Esophagus muscularis mucosa (tissue), 4 donors: ENCODE measurements at regions not wholly inside any gene's neighbourhood (a gene's known extent, or its start where the extent isn't known, plus 50 kb on each side); places are given as distances from the start of the nearest gene placed in this dataset.
"Not testable (repeated sequence)": the region's sequence is repeated elsewhere in the genome, so short reads cannot be mapped to it uniquely, and the experiment has no call there.

Source experiments
- DNase-seq: peaks from one replicate; pipeline ENCODE4 v3.0.0-alpha.2; 2017; ENCODE audit errors: extremely low spot score
- H3K27ac ChIP-seq, 4 donors: fragments of 200-600 bp; sonication (generic); replicated peaks in 1 of 4; 1 replicate in 3 of 4; 2 replicates in 1 of 4; pipeline ENCODE4 v1.5.1; 2016 to 2019; ENCODE audit warnings: mild to moderate bottlenecking in 1 of 4
- H3K27me3 ChIP-seq, 4 donors: fragments of 200-600 bp; sonication (generic); one replicate each; pipeline versions ENCODE4 v1.5.1 to v1.6.0; 2016 to 2019
- H3K36me3 ChIP-seq, 4 donors: fragments of 200-600 bp; sonication (generic); one replicate each; pipeline ENCODE4 v1.5.1; 2016 to 2019
- H3K4me1 ChIP-seq, 4 donors: fragments of 200-600 bp; sonication (generic); one replicate each; pipeline ENCODE4 v1.5.1; 2016 to 2019
- H3K4me3 ChIP-seq, 4 donors: fragments of 200-600 bp; sonication (generic); 1 replicate in 2 of 4; 2 replicates in 2 of 4; pipeline ENCODE4 v1.5.1; 2016 to 2019; ENCODE audit warnings: mild to moderate bottlenecking in 4 of 4, moderate library complexity in 1 of 4
- H3K9me3 ChIP-seq, 4 donors: fragments of 200-600 bp; sonication (generic); 1 replicate in 3 of 4; 2 replicates in 1 of 4; pipeline ENCODE4 v1.5.1; 2016 to 2019
- CTCF ChIP-seq, 3 experiments: fragments of 200-600 bp in 2 of 3; fragments of 450-650 bp in 1 of 3; sonication (generic) in 2 of 3; IDR thresholded peaks; one replicate each; pipeline ENCODE4 v1.5.1; 2017 to 2019; ENCODE audit warnings: antibody characterized with exemption in 3 of 3, mild to moderate bottlenecking in 2 of 3, moderate library complexity in 1 of 3
- EP300 ChIP-seq: sonication (generic); formaldehyde crosslinking; IDR thresholded peaks from one replicate; pipeline ENCODE4 v1.6.1; 2017; ENCODE audit warnings: antibody characterized with exemption
- POLR2A ChIP-seq: fragments of 450-650 bp; IDR thresholded peaks from one replicate; pipeline ENCODE4 v1.6.1; 2017; ENCODE audit warnings: antibody characterized with exemption, moderate library complexity, mild to moderate bottlenecking, low read depth
- POLR2AphosphoS5 ChIP-seq, 2 donors: sonication (generic); formaldehyde crosslinking; IDR thresholded peaks; one replicate each; pipeline ENCODE4 v1.6.1; 2017; ENCODE audit warnings: antibody characterized with exemption in 2 of 2
- WGBS: methylation state at CpG from one replicate; pipeline ENCODE4 v1.1.5; 2018; 5-methylcytosine and 5-hydroxymethylcytosine counted together
- intact Hi-C: fragments of 100-400 bp; cut with DNase I; formaldehyde crosslinking; loops from one replicate; pipeline ENCODE4 v1.15.1; 2023

DNA sequence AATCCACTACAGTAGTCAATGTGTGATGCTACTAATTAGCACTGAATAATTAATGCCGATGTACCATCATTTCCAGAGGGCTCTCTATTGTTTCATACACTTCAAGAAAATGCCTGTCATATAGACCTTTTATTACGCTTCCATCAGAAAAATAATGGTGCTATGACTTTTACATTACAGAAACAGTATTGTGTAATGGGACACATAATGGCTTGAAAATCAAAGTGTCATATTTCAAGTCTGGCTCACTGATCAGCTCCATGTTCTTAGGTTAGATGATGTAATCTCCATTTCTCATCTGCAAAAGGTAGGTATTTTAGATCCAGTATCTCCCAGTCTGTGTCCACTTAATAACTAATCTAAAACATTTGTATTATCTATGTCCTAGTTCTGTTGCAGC, 990.6 kb upstream of the TYRP1 start:
- TF ChIP-seq POLR2A (no peak), CTCF (IDR thresholded peaks at IDR 0.05) (no peak), POLR2AphosphoS5 (IDR thresholded peaks at IDR 0.05) (no peak), EP300 (no peak)
- H3K27ac ChIP-seq, result no peak overlapping the region
- WGBS, result 90% methylated on average over 2 of the region's 2 CpGs
- no peaks in the 10 kb centered on the region for H3K4me1 ChIP-seq
- no peak overlapping the region for H3K4me3 ChIP-seq
- no peaks in the 10 kb centered on the region for H3K9me3 ChIP-seq
- intact Hi-C loops, result no loop called here
- H3K27me3 ChIP-seq, result no peaks in the 10 kb centered on the region
- no peak for DNase-seq
- H3K36me3 ChIP-seq, result no peaks in the 10 kb centered on the region

DNA sequence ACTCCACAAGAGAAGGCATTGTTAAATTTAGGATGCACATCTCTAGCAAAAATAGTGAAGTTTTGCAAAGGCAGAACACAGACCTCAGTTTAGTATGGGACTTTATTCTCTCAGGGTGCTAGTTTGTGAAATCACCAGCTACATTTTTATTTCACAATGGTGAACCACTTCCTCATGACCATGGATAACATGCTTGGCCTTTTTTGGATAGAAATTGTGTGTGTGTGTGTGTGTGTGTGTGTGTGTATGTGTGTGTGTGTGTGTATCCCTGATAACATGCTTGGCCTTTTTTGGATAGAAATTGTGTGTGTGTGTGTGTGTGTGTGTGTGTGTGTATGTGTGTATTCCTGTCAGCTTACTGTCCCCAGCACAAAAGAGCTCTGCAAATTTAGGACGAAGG, 989.0 kb upstream of the TYRP1 start:
- H3K4me1 ChIP-seq, H3K36me3 ChIP-seq, H3K27me3 ChIP-seq, H3K27ac ChIP-seq, intact Hi-C loops, H3K4me3 ChIP-seq, H3K9me3 ChIP-seq, DNase-seq: not testable (repeated sequence)
- 21% methylated on average over 1 of the region's 1 CpG for WGBS

DNA sequence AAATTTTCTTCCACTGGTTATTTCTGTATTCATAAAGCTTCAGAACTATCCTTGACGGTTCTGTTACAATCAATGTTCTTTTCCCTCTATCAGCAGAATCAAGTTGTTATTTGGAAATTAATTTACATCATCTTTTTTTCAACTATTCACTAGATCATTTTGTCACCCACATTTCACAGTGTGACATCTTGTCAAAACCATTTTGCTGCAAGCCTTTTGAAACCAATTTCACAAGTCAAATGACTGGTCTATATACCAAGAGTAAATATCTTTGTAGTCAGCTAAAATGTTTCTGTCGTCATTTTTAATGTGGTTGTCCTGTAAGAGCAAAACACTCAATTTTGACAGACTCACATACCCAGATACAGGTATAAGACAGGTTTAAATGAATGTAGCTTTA, 984.3 kb upstream of the TYRP1 start:
- Histone ChIP-seq H3K27me3 (no peaks in the 10 kb centered on the region), H3K36me3 (no peaks in the 10 kb centered on the region), H3K27ac (no peak overlapping the region), H3K4me1 (no peaks in the 10 kb centered on the region), H3K9me3 (peaks cover 0 to 7% (median 0%) of the 10 kb centered on the region in 4 donors), H3K4me3 (no peak overlapping the region)
- intact Hi-C loops, result no loop called here
- TF ChIP-seq EP300 (no peak), POLR2A (no peak), POLR2AphosphoS5 (IDR thresholded peaks at IDR 0.05) (no peak), CTCF (IDR thresholded peaks at IDR 0.05) (no peak)
- DNase-seq, result no peak
- WGBS, result 77% methylated on average over 2 of the region's 2 CpGs

GRCh38 chr9:11709567-11709966, 983.6 kb upstream of the TYRP1 start:
- intact Hi-C loops, result no loop called here
- Histone ChIP-seq H3K4me1 (no peaks in the 10 kb centered on the region), H3K36me3 (no peaks in the 10 kb centered on the region), H3K9me3 (peaks cover 0 to 7% (median 0%) of the 10 kb centered on the region in 4 donors), H3K27me3 (no peaks in the 10 kb centered on the region), H3K4me3 (no peak overlapping the region), H3K27ac (no peak overlapping the region)
- WGBS, result 11% methylated on average over 1 of the region's 1 CpG
- DNase-seq, result no peak
- TF ChIP-seq EP300 (no peak), POLR2AphosphoS5 (IDR thresholded peaks at IDR 0.05) (no peak), CTCF (IDR thresholded peaks at IDR 0.05) (no peak), POLR2A (no peak)

- no peaks in the 10 kb centered on the region for H3K4me1 ChIP-seq
- DNase-seq, result no peak
- no peak overlapping the region for H3K4me3 ChIP-seq
- H3K27ac ChIP-seq, result no peak overlapping the region
- intact Hi-C loops, result no loop called here
- 75% methylated on average over 2 of the region's 2 CpGs for WGBS
- H3K36me3 ChIP-seq, result no peaks in the 10 kb centered on the region
- peaks cover 0 to 7% (median 0%) of the 10 kb centered on the region in 4 donors for H3K9me3 ChIP-seq
- no peaks in the 10 kb centered on the region for H3K27me3 ChIP-seq
- TF ChIP-seq POLR2AphosphoS5 (IDR thresholded peaks at IDR 0.05), result no peak
- no peak for TF ChIP-seq EP300
- no peak for TF ChIP-seq CTCF (IDR thresholded peaks at IDR 0.05)
- no peak for TF ChIP-seq POLR2A
Measured at GRCh38 chr9:11713077-11713476, 980.1 kb upstream of the TYRP1 start.
